HEK293 (cell line): ENCODE measurements at regions not wholly inside any gene's neighbourhood (a gene's known extent, or its start where the extent isn't known, plus 50 kb on each side); places are given as distances from the start of the nearest gene placed in this dataset.
A peak's percentile ranks its signal among the peaks of the same experiment; 100 is the strongest.

ENCODE experiments used
- CTCF ChIA-PET: fragments of 350-600 bp; formaldehyde crosslinking; extraction: SDS; loops from one replicate; lab custom pipeline; 2021; ENCODE audit warnings: antibody characterized with exemption; lab: Yijun Ruan, JAX
- POLR2A ChIA-PET: fragments of 300-600 bp; formaldehyde crosslinking; extraction: SDS; loops from one replicate; lab custom pipeline; 2020; ENCODE audit warnings: antibody characterized with exemption, inconsistent platforms; lab: Yijun Ruan, JAX
- H3K27ac ChIP-seq: fragments of 200-500 bp; sonication (Bioruptor generic); 2 replicates; pipeline ENCODE4 v1.5.1; 2014; ENCODE audit warnings: low read depth, low read length, control low read depth, inconsistent platforms; ENCODE audit errors: extremely low read depth
- H3K36me3 ChIP-seq, 2 experiments: fragments of 200-500 bp in 1 of 2; sonication (Bioruptor generic) in 1 of 2; 1 replicate in 1 of 2; 2 replicates in 1 of 2; pipeline ENCODE4 v1.5.1; 2014 to 2017; ENCODE audit warnings: inconsistent platforms in 2 of 2, low read length in 2 of 2; ENCODE audit not compliant: control insufficient read depth in 2 of 2, insufficient read depth in 1 of 2
- H3K4me1 ChIP-seq: fragments of 200-500 bp; sonication (Bioruptor generic); 2 replicates; pipeline ENCODE4 v1.5.1; 2014; ENCODE audit warnings: mild to moderate bottlenecking, low read length, inconsistent platforms; ENCODE audit not compliant: control insufficient read depth, insufficient read depth
- H3K4me3 ChIP-seq: 2 replicates; pipeline ENCODE4 v1.5.1; 2011; ENCODE audit warnings: low read depth, mild to moderate bottlenecking, control low read depth, low read length, moderate library complexity
- H3K9me3 ChIP-seq: fragments of 200-500 bp; sonication (Bioruptor generic); 2 replicates; pipeline ENCODE4 v1.5.1; 2014; ENCODE audit warnings: low read depth, low read length, inconsistent platforms; ENCODE audit not compliant: control insufficient read depth, insufficient read depth
- BCL6B ChIP-seq: fragments of 450-650 bp; formaldehyde crosslinking; IDR thresholded peaks from 2 replicates; pipeline ENCODE4 v1.5.1; 2017; ENCODE audit warnings: missing biosample characterization, missing genetic modification characterization
- GLIS1 ChIP-seq: fragments of 450-650 bp; formaldehyde crosslinking; IDR thresholded peaks from 2 replicates; pipeline ENCODE4 v1.5.1; 2016; ENCODE audit warnings: missing biosample characterization, missing genetic modification characterization
- KLF17 ChIP-seq: fragments of 450-650 bp; formaldehyde crosslinking; IDR thresholded peaks from 2 replicates; pipeline ENCODE4 v1.5.1; 2016; ENCODE audit warnings: missing biosample characterization, missing genetic modification characterization
- MEIS1 ChIP-seq: sonication (generic); formaldehyde crosslinking; IDR thresholded peaks from 2 replicates; pipeline ENCODE4 v1.8.1; 2022; ENCODE audit warnings: missing genetic modification reagents, mild to moderate bottlenecking, borderline replicate concordance
- SCRT1 ChIP-seq: fragments of 450-650 bp; formaldehyde crosslinking; IDR thresholded peaks from 2 replicates; pipeline ENCODE4 v1.5.1; 2016; ENCODE audit warnings: missing biosample characterization, missing genetic modification characterization, borderline replicate concordance
- ZBTB7A ChIP-seq: fragments of 450-650 bp; formaldehyde crosslinking; IDR thresholded peaks from 2 replicates; pipeline ENCODE4 v1.5.1; 2016; ENCODE audit warnings: low read depth, missing biosample characterization, missing genetic modification characterization
- ZFP41 ChIP-seq: fragments of 450-650 bp; formaldehyde crosslinking; IDR thresholded peaks from 2 replicates; pipeline ENCODE4 v1.5.1; 2016; ENCODE audit warnings: missing biosample characterization, missing genetic modification characterization, borderline replicate concordance
- ZIC2 ChIP-seq: fragments of 450-650 bp; formaldehyde crosslinking; IDR thresholded peaks from 2 replicates; pipeline ENCODE4 v1.5.1; 2016; ENCODE audit warnings: missing biosample characterization, missing genetic modification characterization
- ZNF138 ChIP-seq: fragments of 450-650 bp; formaldehyde crosslinking; IDR thresholded peaks from 2 replicates; pipeline ENCODE4 v1.5.1; 2016; ENCODE audit warnings: missing biosample characterization, missing genetic modification characterization, borderline replicate concordance
- ZNF157 ChIP-seq: fragments of 450-650 bp; formaldehyde crosslinking; IDR thresholded peaks from 2 replicates; pipeline ENCODE4 v1.5.1; 2016; ENCODE audit warnings: missing biosample characterization, missing genetic modification characterization
- ZNF16 ChIP-seq: fragments of 450-650 bp; formaldehyde crosslinking; IDR thresholded peaks from 2 replicates; pipeline ENCODE4 v1.5.1; 2016; ENCODE audit warnings: low read depth, missing biosample characterization, missing genetic modification characterization
- ZNF18 ChIP-seq: fragments of 450-650 bp; formaldehyde crosslinking; IDR thresholded peaks from 2 replicates; pipeline ENCODE4 v1.5.1; 2016; ENCODE audit warnings: missing biosample characterization, missing genetic modification characterization
- ZNF184 ChIP-seq: fragments of 450-650 bp; IDR thresholded peaks from 2 replicates; pipeline ENCODE4 v1.5.1; 2018; ENCODE audit warnings: missing biosample characterization, mild to moderate bottlenecking, missing genetic modification characterization
- ZNF394 ChIP-seq: fragments of 450-650 bp; formaldehyde crosslinking; IDR thresholded peaks from 2 replicates; pipeline ENCODE4 v1.5.1; 2016; ENCODE audit warnings: missing biosample characterization, missing genetic modification characterization, mild to moderate bottlenecking, moderate library complexity, borderline replicate concordance
- ZNF555 ChIP-seq: fragments of 450-650 bp; formaldehyde crosslinking; conservative IDR thresholded peaks from 2 replicates; pipeline ENCODE4 v1.5.1; 2017; ENCODE audit warnings: missing biosample characterization, mild to moderate bottlenecking, missing genetic modification characterization, inconsistent platforms
- ZNF561 ChIP-seq: fragments of 450-650 bp; IDR thresholded peaks from 2 replicates; pipeline ENCODE4 v1.5.1; 2018; ENCODE audit warnings: missing biosample characterization, missing genetic modification characterization, borderline replicate concordance
- ZNF747 ChIP-seq: fragments of 450-650 bp; formaldehyde crosslinking; IDR thresholded peaks from 2 replicates; pipeline ENCODE4 v1.5.1; 2016; ENCODE audit warnings: missing biosample characterization, missing genetic modification characterization
- TF ChIP-seq, protein P1 (sequence below): fragments of 450-650 bp; formaldehyde crosslinking; IDR thresholded peaks from 2 replicates; pipeline ENCODE4 v1.5.1; 2016; ENCODE audit warnings: missing biosample characterization, missing genetic modification characterization
- TF ChIP-seq, protein P2 (sequence below): fragments of 450-650 bp; formaldehyde crosslinking; IDR thresholded peaks from 2 replicates; pipeline ENCODE4 v1.5.1; 2016; ENCODE audit warnings: missing biosample characterization, missing genetic modification characterization, borderline replicate concordance

GRCh38 chr11:11740836-11741235 lies 100.9 kb upstream of the USP47 start (continued):
- no peak for TF ChIP-seq ZFP41
- no peak for TF ChIP-seq ZNF138

DNA sequence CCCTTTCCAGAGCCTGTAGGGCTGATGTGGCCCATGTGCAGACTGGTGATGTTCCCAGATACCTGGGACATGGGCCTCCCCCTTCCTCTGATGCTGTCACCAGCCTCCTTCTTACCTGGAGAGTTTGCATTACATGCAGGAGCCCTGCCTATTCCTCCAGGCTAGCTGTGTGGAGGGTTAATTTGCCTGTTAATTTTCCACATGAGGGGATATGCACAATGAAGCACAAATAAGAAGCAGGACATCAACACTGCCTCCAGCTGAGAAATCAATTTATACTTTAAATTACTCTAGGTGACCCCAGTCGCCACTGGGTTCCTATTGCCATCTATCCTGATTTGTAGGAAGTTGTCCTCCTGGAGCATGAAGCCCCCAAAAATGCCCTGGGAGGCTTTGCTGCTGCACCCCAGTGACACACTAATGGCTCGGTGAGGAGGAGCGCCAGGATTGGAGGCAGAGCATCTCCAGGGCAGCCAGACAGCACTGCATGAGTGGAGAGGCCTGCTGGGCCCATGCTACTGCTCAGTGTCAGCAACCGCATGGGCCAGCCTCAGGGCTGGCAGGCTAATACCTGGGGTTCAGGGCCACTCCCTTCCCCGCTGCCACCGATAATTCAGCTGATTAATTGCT lies 101.6 kb upstream of the USP47 start:
- TF ChIP-seq ZIC2 (peak; percentile 66), GLIS1 (peak; percentile 10; the same call in 1 of the 2 replicates)
- TF ChIP-seq, protein P1, sequence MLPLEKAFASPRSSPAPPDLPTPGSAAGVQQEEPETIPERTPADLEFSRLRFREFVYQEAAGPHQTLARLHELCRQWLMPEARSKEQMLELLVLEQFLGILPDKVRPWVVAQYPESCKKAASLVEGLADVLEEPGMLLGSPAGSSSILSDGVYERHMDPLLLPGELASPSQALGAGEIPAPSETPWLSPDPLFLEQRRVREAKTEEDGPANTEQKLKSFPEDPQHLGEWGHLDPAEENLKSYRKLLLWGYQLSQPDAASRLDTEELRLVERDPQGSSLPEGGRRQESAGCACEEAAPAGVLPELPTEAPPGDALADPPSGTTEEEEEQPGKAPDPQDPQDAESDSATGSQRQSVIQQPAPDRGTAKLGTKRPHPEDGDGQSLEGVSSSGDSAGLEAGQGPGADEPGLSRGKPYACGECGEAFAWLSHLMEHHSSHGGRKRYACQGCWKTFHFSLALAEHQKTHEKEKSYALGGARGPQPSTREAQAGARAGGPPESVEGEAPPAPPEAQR (tag by site-specific recombination): no peak

DNA sequence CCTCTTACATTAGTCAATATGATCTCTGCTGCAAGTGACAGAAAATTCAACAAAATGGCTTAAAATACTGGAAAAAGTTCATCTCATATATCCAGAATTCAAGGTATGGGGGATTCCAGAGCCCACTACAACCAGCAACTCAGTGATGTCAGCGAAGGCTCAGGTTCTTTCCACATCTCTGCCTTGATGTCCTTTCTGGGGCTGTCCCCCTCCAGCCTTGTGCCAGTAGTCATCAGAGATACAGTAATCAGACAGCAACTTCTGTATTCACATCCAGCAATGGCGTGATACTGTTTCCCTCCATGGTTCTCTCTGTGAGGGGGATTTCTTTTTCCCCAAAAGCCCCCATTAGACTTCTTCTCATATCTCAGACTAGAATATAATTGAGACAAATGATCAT lies 103.4 kb upstream of the USP47 start:
- Histone ChIP-seq H3K27ac (no peak overlapping the region), H3K4me1 (no peaks in the 10 kb centered on the region), H3K36me3 (no peaks in the 10 kb centered on the region), H3K9me3 (no peaks in the 10 kb centered on the region), H3K4me3 (no peak overlapping the region)
- ChIA-PET POLR2A (no interaction called here), CTCF (interaction anchor here (1.6 kb wide), 1 partner anchor 702 kb away, joined by 6 read pairs; no protein-coding TSS in a partner anchor)
- TF ChIP-seq ZNF18 (tag by site-specific recombination): no peak
- TF ChIP-seq ZIC2: no peak
- TF ChIP-seq ZNF561 (tag by site-specific recombination): no peak
- no peak for TF ChIP-seq ZNF747 (tag by site-specific recombination)
- TF ChIP-seq ZBTB7A (tag by site-specific recombination): no peak
- no peak for TF ChIP-seq ZNF157 (tag by site-specific recombination)
- TF ChIP-seq ZNF394 (tag by site-specific recombination): no peak
- TF ChIP-seq KLF17 (tag by site-specific recombination): no peak
- no peak for TF ChIP-seq MEIS1 (CRISPR knock-in tag)
- no peak for TF ChIP-seq ZNF184
- no peak for TF ChIP-seq ZNF555
- no peak for TF ChIP-seq ZNF16 (tag by site-specific recombination)
- no peak for TF ChIP-seq SCRT1 (tag by site-specific recombination)
- TF ChIP-seq, protein P2, sequence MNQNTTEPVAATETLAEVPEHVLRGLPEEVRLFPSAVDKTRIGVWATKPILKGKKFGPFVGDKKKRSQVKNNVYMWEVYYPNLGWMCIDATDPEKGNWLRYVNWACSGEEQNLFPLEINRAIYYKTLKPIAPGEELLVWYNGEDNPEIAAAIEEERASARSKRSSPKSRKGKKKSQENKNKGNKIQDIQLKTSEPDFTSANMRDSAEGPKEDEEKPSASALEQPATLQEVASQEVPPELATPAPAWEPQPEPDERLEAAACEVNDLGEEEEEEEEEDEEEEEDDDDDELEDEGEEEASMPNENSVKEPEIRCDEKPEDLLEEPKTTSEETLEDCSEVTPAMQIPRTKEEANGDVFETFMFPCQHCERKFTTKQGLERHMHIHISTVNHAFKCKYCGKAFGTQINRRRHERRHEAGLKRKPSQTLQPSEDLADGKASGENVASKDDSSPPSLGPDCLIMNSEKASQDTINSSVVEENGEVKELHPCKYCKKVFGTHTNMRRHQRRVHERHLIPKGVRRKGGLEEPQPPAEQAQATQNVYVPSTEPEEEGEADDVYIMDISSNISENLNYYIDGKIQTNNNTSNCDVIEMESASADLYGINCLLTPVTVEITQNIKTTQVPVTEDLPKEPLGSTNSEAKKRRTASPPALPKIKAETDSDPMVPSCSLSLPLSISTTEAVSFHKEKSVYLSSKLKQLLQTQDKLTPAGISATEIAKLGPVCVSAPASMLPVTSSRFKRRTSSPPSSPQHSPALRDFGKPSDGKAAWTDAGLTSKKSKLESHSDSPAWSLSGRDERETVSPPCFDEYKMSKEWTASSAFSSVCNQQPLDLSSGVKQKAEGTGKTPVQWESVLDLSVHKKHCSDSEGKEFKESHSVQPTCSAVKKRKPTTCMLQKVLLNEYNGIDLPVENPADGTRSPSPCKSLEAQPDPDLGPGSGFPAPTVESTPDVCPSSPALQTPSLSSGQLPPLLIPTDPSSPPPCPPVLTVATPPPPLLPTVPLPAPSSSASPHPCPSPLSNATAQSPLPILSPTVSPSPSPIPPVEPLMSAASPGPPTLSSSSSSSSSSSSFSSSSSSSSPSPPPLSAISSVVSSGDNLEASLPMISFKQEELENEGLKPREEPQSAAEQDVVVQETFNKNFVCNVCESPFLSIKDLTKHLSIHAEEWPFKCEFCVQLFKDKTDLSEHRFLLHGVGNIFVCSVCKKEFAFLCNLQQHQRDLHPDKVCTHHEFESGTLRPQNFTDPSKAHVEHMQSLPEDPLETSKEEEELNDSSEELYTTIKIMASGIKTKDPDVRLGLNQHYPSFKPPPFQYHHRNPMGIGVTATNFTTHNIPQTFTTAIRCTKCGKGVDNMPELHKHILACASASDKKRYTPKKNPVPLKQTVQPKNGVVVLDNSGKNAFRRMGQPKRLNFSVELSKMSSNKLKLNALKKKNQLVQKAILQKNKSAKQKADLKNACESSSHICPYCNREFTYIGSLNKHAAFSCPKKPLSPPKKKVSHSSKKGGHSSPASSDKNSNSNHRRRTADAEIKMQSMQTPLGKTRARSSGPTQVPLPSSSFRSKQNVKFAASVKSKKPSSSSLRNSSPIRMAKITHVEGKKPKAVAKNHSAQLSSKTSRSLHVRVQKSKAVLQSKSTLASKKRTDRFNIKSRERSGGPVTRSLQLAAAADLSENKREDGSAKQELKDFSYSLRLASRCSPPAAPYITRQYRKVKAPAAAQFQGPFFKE (tag by site-specific recombination): no peak
- TF ChIP-seq ZNF138: no peak
- TF ChIP-seq BCL6B: no peak

More for the DNA sequence above, 101.6 kb upstream of the USP47 start:
- ChIA-PET CTCF (no interaction called here), POLR2A (no interaction called here)
- no peak overlapping the region for H3K27ac ChIP-seq
- H3K4me1 ChIP-seq: no peaks in the 10 kb centered on the region
- no peaks in the 10 kb centered on the region for H3K36me3 ChIP-seq
- H3K4me3 ChIP-seq: no peak overlapping the region
- no peaks in the 10 kb centered on the region for H3K9me3 ChIP-seq
